GM10266 (cell line): ENCODE measurements at regions not wholly inside any gene's neighbourhood (a gene's known extent, or its start where the extent isn't known, plus 50 kb on each side); places are given as distances from the start of the nearest gene placed in this dataset.

ENCODE experiments used
- DNase-seq: peaks from one replicate; pipeline ENCODE4 v3.0.0; 2012; ENCODE audit errors: extremely low spot score
- CTCF ChIP-seq: IDR thresholded peaks from 2 replicates; pipeline ENCODE4 v1.5.1; 2012; ENCODE audit warnings: mild to moderate bottlenecking, low read depth; ENCODE audit not compliant: control insufficient read depth, insufficient read depth; ENCODE audit errors: missing control alignments

GRCh38 chr5:115686738-115687074 is 60.9 kb upstream of the TMED7 start:
- no peak for TF ChIP-seq CTCF
- DNase-seq = no peak

GRCh38 chr5:115686051-115686737 is 60.4 kb upstream of the TMED7 start:
- no peak for TF ChIP-seq CTCF
- no peak for DNase-seq

- TF ChIP-seq CTCF = no peak
- no peak for DNase-seq
Measured at GRCh38 chr5:115685490-115685889, 59.7 kb upstream of the TMED7 start.

GRCh38 chr5:115684513-115685037 is 58.7 kb upstream of the TMED7 start:
- peak; percentile 8 for DNase-seq
- no peak for TF ChIP-seq CTCF

- TF ChIP-seq CTCF = no peak
- DNase-seq = no peak
Measured at GRCh38 chr5:115683081-115683480, 57.2 kb upstream of the TMED7 start.
